Suppressor macrophage treated with lipopolysaccharide for 4 hours (primary cell): ENCODE measurements at regions not wholly inside any gene's neighbourhood (a gene's known extent, or its start where the extent isn't known, plus 50 kb on each side); places are given as distances from the start of the nearest gene placed in this dataset.

Experiments used
- DNase-seq: peaks from one replicate; pipeline ENCODE4 v3.0.0-alpha.2; 2020

DNA sequence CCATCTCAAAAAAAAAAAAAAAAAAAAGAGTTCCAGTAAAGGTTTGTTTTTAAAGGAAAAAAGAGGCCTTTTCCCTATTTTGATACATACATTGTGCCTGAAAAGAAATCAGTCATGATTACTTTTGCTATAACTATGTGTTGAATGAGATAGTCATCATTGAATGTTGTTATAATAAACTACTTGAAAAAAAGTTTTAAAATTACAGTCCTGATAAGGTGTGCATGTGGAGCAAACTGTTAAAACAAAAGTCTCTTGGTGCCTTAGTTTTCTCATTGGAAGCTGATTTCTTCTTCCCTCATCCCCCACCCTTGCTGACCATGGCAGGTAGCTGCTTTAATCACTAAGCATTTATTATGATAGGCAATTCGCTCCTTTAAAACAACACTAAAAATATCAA is 172.3 kb upstream of the TBCA start:
- no peak for DNase-seq

DNA sequence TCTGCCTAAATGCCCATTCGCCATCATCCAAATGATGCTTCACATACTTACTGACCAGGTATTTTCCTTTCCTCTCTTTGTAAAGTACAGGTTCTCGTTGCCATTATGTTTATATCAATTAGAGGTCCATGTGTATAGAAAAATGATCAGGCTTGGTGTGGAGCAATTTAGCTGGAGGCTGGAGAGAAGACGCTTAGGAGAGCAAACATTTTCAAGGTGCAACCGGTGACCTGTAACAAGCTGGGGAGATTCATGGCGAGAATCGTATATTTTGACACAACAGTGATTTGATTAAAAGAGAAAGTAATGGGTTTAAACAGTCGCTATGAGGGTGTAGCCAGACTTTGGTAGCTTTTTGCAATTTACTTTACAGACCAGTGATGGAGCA is 170.9 kb upstream of the TBCA start:
- no peak for DNase-seq

DNA sequence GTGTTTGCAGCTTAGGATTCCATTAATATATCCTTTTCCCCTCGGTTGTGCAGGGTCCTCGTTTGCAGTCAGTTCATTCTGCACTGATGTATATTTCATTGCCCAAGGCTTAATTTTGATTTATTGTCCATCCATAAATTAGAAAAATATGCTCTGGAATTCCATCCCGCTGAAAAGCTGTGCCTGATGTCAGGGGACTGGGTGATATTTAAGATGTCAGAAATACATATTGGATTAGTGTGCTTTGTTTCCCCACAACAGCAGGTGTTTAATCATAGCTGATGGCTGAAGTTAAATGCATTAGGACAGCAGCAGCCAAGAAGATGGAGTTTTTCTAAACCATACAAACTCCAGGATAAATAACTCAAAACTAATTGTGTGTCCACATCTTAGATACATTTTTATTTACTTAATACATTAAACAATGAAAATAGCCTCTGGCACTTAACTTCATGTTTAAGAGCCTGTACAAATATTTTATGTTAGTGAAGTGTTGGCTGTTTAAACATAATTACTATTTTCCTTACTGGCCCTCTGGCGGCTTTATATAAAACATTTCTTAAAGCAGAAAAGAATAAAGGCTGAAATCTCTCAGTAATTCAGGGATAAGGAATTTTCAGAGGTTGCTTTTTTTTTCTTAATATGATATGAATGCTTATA is 170.4 kb upstream of the TBCA start:
- DNase-seq = no peak

DNA sequence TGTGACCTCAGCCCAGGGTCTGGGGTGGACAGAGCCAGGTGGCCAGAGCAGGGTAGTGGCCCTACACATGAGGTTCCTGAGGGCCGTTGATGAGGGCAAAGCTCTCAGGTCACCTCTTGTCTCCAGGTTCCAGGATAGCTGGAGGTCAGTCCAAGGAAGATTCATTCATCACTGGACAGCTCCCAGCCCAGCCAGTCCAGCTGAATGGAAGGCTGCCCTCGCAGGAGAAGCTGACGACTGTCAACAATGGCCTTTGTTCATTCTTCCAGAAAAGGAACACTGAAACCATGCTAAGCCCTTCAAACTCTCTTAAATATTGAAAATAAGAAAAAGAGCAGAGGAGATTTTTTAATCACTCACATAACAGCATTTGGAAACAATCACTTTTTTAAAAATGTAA is 169.7 kb upstream of the TBCA start:
- DNase-seq = no peak

DNA sequence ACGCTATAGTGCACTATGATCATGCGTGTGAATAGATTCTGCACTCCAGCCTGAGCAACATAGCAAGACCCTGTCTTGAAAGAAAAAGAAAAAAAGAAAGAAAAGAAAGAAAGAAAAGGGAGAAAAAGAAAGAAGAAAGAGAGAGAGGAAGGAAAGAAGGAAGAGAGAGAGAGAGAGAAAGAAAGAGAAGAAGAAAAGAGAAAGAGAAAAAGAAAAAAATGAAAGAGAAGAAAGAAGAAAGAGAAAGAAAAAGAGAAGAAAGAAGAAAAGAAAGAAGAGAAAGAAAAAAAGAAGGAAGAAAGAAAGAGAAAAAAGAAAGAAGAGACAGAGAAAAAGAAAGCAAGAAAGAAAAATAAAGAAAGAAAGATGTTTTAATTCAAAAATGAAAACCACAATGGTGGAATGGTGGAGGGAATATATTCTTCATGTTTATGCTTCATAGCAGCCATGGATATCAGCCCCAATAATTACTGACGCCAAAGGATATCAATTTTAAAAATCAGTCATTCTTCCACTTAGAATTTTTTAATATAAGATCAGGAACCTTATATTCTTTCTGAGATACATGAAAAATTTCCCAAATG is 168.7 kb upstream of the TBCA start:
- no peak for DNase-seq

DNA sequence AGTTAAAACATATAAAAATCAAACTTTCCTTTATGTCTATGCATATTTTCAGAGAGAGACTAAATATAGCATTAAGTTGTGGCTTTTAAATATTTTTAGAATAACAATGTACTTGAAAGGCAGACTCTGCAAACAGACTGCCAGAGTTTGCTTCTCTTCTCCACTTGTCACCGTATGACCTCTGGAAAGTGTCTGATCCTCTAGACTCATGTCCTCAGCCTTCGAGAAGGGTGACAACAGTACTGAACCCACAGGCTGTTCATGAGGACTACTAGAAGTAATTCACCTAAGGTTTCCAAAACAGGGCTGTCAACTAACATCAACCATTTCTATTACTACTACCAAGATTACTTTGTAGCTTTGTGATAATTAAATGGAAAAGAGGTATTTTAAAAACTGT is 167.7 kb upstream of the TBCA start:
- DNase-seq = no peak

DNA sequence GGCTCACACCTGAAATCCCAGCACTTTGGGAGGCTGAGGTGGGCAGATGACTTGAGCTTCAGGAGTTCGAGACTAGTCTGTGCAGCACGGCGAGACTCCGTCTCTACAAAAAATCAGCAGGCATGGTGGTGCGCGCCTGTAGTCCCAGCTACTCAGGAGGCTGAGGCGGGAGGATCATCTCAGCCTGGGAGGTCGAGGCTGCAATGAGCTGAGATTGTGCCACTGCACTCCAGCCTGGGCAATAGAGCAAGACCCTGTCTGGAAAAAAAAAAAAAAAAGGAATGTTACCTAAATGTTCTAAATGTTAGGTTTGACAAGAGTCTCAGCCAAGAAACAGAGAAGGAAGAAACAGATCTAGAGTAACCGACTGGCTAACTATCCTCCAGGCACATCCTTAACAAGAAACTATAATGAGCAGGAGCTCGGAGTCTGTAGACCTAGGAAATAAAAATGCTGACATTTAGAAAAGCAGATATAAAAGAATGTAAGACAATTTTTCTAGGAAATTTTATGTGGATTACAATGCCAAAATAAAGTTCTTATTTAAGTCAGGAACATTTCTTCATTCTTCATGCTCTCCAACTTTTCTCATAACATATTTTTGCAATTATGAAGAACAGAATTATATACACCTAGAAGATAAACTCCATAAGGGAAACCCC is 166.6 kb upstream of the TBCA start:
- no peak for DNase-seq

DNA sequence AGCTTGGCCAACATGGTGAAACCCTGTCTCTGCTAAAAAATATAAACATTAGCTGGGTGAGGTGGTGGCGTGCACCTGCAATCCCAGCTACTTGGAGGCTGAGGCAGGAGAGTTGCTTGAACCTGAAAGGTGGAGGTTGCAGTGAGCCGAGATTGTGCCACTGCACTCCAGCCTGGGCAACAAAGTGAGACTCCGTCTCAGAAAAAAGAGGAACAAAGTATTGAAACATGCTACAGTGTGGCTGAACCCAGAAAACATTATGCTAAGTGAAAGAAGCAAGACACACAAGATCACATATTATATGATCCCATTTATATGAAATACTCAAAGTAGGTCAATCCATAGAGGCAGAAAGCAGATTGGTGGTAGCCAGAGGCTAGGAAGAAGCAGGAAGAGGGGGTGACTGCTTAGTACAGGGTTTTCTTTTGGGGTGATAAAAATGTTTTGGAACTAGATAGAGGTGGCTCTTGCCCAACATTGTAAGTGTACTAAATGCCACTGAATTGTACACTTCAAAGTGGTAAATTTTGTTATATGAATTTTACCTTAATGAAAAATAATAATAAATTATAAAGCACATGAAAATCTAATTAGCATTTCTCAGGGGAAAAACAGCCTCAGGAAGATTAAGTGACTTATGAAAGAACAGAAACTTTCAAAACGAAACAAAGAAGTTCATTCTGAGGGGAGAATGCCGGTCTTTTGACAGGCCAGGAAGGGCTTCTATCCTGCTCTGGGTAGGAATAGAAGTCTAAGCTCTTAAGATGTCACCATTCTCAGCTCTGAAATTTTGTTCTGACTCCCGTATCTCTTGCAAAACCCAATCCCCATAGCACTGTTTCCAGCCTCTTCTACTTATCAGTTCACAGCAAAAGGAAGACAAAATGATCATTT is 161.1 kb upstream of the TBCA start:
- peak; percentile 65 for DNase-seq

DNA sequence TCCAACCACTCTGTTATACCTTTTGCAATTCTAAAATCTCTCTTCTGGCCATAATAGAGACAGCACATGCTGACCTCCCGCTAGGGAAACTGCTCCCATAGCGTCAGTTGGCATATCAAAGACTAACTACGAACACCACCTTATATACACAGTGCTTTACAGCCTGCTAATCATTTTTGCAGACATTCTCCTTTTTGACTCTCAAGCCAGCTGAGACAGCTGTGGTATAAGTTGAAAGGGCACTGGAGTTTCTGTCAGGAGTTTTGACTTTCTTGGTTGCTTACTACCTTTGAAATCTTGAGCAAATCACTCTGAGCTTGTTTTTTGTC is 160.2 kb upstream of the TBCA start:
- DNase-seq = no peak

DNA sequence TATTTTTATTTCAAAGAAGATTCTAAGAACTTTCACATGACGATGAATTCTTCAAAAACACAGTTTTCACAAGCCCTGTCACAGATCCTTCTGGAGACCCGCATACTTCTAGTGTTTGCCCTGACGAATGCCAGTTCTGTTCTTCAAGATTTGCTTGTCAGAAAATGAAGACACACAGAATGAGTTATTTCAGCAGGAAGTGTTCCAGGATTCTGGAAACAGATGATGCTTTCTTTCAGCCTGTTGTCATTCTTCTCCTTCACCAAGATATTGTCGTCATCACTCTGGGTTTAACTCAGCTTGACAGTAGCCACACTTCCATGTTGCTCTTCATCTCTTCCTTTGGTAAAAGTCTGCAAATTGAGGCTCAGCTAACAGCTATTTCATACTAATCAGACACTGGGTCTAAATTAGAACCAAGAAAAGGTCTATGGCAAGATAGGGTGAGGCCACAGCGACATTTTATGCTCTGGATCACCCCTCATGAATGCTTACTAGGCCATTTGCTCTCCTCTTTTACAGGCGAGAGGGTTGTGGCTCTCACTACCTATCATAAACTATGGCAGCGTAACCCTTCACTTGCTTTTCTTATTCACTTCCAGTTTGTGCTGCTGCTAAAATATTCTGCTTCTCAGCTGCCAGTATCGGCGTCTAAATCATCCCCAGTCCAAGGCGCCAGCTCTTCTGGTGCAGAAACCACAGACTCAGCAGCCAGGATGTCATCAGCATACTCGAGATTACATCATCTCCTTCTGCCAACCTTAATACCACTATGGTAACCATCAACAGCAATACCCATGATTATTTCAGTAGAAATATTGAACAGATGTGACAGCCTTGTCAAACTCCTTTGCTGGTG is 159.6 kb upstream of the TBCA start:
- peak; percentile 53 for DNase-seq

DNA sequence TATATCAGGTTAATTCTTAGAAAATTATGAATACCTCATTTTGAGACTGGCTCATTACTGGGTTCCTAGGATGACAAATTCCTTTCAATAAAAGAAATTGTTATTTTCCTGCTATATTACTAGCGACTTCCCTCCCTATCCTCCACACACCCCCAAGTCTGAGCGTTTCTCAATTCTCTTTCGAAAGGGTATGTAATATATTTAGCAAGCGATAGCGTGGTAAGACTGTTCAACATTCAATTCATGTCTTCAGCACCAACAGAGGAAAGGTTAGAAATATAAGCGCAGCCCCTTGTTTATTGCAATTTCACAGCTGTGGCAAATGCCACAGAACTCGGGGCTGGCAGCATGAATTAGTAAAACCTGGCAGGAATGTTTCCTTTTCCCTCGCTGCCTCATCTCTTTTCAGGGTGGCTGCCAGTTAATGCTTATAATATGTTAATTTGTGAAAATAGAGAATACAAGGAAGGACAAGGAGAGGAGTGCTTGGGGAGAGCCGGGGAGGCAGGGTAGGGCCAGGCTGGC is 152.7 kb upstream of the TBCA start:
- DNase-seq = no peak

DNA sequence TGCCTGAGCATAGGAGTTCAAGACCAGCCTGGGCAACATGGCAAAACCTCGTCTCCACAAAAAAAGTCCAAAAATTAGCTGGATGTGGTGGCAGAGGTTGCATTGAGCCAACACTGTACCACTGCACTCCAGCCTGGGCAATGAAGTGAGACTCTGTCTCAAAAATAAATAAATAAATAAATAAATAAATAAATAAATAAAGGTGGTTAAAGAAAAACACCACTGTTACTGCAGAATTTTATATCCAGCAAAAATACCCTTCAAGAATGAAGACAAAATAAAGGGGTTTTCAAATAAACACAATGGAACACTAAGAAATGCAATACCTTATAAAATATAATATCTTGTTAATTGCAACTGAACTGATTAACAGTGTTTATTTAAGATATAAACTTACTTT is 150.2 kb upstream of the TBCA start:
- no peak for DNase-seq

DNA sequence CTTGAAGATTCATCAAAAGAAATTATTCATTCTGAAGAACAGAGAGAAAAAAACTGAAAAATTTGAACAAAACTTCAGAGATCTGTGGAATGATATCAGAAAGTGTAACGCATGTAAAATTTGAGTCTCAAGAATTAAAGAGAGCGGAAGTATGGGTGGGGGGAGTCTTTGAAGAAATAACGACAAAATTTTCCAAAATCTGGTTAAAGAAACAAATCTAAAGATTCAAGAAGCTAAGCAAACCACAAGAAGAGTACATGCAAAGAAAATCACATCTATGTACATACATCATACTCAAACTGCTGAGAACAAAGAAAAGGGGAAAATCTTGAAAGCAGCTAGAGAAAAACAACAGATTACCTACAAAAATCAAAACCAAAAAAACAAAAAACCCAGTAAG is 149.4 kb upstream of the TBCA start:
- DNase-seq = no peak

DNA sequence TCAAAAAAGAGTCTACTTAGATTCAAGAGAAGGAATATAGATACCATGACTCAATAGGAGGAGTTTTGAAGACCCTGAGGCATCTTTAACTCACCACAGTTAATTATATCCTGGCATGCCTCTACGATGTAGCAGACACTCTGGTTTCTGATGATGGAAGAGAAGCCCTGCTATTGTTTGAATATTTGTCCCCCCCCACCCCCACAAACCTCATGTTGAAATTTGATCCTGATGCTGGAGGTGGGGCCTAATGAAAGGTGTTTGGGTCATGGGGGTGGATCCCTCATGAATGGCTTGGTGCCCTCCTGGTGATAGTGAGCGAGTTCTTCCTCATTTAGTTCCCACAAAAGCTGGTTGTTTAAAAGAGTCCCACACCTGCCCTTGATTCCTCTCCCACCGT is 147.9 kb upstream of the TBCA start:
- DNase-seq = no peak

DNA sequence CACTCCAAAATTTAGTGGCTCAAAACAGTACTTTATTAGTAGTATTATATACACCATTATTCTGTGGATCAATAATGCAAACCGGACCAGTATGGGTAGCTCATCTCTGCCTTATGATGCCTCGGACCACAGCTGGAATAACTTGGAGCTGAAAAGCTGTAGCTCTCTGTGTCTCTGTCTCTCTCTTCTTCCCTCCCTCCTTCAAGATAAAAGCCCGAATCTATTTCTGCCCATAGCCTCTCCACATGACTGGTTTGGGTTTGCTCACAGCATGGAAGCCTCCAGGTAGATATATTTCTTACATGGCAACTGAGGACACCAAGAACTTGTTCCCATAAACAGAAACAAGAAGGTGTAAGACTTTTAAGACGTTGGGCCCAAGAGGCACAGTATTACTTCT is 147.5 kb upstream of the TBCA start:
- no peak for DNase-seq

DNA sequence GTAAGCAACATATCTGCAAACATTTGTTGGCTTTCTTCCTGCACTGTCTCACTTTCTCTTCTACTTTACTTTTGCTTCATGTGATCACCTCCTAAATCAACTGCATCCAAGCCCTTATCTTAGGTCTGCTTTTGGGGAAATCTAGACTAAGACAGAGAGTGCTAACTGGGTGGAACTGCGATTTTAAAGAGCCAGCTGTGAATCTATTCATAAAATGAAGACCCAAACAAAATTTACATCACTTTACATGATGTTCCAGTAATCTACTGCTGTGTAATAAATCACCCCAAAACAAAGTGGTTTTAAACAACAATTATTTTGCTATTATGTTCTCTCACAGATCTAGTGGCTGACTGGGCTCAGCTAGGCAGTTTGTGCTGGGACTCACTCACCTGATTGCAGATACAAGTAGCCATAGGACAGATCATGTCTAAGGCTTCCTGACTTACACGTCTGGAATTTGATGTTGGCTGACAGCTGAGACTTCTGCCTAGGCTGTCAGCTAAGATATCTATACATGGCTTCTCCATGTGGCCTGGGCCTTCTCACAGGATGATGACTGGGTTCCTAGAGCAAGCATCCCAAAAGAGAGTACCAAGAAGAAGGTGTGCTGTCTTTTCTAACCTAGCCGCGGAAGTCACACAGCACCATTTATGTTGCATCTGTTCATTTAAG is 145.1 kb upstream of the TBCA start:
- no peak for DNase-seq

DNA sequence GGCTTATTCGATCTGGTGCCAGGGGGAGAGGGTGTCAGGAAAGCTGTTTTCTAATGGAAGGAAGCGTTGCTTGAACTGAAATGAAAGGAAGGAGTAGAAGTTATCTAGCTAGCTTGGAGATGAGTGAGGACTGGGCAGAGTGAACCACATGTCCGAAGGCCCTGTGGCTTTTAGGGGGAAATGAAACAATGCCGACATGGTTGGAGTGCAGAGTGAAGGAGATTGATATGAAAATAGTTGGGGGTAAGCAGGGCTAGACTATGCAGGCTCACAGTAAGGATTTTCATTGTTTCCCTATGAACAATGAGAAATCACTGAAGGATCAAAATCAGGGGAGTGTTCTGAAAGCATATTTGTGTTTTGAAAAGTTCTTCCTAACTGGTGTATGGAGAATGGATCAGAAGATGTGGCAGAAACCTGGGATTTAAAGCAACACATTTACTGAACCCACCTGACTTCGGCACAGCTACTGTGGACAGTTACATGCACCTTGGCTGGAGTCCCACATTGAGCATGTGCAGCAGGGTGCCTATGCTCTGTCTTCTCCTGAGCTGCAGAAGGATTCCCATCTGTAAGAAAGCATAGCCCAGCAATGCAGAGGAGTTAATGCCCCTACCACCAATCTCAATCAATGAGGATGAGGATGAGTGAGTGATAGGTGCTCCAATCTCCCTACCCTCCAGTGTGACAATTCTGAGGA is 144.4 kb upstream of the TBCA start:
- DNase-seq = no peak

DNA sequence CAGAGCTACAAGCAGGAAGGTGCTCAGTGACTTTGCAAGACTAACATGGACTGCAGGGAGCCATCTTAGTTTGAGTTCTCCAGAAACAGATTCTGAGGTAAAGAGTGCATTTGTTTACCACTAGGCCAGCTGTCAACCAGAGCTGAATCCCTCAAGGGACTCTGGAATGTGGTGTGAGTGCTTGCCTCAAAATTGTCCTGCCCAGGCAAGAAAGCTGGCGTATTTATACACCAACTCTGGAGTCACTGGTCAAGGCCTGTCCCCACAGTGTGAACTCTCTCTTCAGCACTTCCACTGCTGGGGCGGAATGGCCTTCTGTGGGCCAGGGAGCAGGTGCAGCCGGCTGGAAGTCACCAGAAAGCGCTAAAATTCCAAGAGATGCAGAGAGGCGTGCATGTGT is 139.2 kb upstream of the TBCA start:
- DNase-seq = no peak

DNA sequence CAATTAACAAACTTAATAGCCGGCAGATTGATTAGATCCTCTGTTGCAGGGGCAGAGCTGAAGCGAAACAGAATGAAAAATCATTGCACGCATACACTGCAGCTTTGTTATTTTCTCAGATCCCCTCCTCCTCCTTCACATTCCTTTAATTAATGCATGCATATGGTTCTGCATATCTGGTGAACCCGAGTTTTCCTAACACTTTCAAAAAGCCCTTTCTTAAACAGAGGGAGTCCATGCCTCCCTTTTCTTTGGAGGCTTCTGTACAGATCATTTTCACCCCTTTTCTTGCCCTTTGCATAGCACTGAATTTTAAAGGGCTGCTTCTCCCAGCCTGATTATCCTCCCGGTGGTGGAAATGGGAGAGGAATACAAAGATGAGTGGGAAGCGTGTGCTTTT is 136.6 kb upstream of the TBCA start:
- no peak for DNase-seq

DNA sequence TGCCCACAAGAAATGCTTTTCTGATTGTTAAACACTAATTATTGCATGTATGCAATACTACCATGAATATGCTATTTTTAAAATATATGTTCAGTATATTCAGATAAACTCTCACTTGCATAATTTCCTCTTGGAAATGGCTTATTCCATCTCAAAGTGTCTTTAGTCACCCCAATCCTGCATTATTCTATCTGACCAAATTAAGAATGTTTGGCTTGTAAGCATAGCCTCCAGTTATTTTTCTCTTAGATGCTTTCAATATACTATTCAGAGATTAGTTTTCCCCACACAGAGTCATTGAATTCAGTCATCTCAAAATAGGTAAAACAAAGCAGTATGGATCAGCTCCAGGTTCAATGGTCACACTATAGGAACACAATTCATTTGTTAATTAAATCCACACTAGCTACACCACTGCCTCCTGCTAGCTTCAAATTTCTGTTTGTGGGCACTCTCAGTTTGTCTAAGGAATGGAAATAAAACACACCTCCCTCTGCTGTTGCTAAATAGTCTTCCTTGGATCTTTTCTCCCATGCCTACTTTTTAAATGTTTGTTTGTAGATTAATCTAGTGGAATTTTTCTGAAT is 134.6 kb upstream of the TBCA start:
- no peak for DNase-seq

DNA sequence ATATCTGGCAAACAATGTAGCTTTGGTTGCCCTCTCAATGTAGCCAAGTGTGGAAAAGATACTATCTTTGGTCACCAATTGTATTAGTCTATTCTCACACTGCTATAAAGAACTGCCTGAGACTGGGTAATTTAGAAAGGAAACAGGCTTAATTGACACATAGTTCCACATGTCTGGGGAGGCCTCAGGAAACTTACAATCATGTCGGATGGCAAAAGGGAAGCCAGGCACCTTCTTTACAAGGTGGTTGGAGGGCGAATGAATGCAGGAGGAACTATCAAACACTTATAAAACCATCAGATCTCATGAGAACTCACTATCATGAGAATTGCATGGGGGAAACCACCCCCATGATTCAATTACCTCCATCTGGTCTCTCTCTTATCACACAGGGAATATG is 133.1 kb upstream of the TBCA start:
- DNase-seq = no peak
